ENCODE measurements at regions not wholly inside any gene's neighbourhood (a gene's known extent, or its start where the extent isn't known, plus 50 kb on each side); places are given as distances from the start of the nearest gene placed in this dataset.

DNA sequence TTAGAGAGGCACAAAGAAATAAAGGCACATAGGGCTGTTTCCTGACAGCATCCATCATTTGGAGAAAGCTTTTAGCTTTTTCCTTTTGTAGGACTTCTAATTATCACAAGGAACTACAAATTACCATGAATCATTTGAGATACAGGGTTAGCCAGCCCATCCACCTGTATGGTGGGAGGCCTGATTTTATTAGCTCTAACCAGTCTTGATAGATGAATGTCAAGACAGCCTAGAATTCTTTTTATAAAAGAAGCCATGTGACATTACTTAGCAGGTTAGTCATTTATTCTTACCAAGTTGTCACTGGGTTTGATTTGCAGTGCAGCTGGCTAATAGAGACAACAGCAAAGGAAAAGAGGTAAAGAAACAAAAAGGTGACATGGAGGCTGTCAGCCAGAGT is 618.1 kb downstream of the ZNF385D start:
- DNase-seq (ENCODE audit: low spot score in 2 of 2), result no peak
- intact Hi-C loops (cut with DNase I; ENCODE audit: low total_unique reads), result no loop called here
- H3K4me3 ChIP-seq (ENCODE audit: low read depth, poor library complexity, severe bottlenecking), result no peak overlapping the region
- no peak for TF ChIP-seq CTCF (IDR thresholded peaks at IDR 0.05)
- TF ChIP-seq POLR2A (IDR thresholded peaks at IDR 0.05), result no peak

DNA sequence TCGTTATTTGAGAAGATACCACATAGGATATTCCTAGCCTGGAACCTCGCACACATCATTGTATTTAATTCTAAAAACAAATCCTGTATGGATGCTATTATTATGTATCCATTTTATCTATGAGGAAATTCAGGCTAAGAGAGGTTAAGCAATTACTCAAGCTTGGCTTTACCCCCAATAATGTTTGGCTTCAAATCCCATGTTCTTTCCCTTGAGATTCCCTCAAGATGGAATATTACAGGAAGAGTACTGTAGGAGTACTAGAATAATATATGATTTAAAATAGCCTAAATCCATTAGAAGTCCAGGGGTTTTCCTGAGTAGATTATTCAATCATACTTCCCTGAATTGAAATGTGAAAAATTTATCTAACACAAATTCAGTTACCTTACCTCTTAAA is 630.2 kb downstream of the ZNF385D start:
- intact Hi-C loops (cut with DNase I; ENCODE audit: low total_unique reads), result no loop called here
- DNase-seq (ENCODE audit: low spot score in 2 of 2), result no peak
- no peak overlapping the region for H3K4me3 ChIP-seq (ENCODE audit: low read depth, poor library complexity, severe bottlenecking)
- TF ChIP-seq POLR2A (IDR thresholded peaks at IDR 0.05) (no peak), CTCF (IDR thresholded peaks at IDR 0.05) (no peak)
- WGBS, 2 donors, result 85 to 87% methylated on average over 2 of the region's 2 CpGs

- TF ChIP-seq POLR2A (IDR thresholded peaks at IDR 0.05), result no peak
- TF ChIP-seq CTCF (IDR thresholded peaks at IDR 0.05), result no peak
- no peak for DNase-seq (ENCODE audit: low spot score in 2 of 2)
- H3K4me3 ChIP-seq (ENCODE audit: low read depth, poor library complexity, severe bottlenecking), result no peak overlapping the region
- intact Hi-C loops (cut with DNase I; ENCODE audit: low total_unique reads), result no loop called here
- 53 to 67% methylated on average over 1 of the region's 1 CpG for WGBS, 2 donors
These were observed 633.6 kb downstream of the ZNF385D start for GRCh38 chr3:21117370-21117769.

GRCh38 chr3:21109056-21109455 is 642.0 kb downstream of the ZNF385D start:
- WGBS, 2 donors, result 58 to 59% methylated on average over 3 of the region's 3 CpGs
- DNase-seq (ENCODE audit: low spot score in 2 of 2), result no peak
- intact Hi-C loops (cut with DNase I; ENCODE audit: low total_unique reads), result no loop called here
- no peak overlapping the region for H3K4me3 ChIP-seq (ENCODE audit: low read depth, poor library complexity, severe bottlenecking)
- no peak for TF ChIP-seq CTCF (IDR thresholded peaks at IDR 0.05)
- no peak for TF ChIP-seq POLR2A (IDR thresholded peaks at IDR 0.05)

DNA sequence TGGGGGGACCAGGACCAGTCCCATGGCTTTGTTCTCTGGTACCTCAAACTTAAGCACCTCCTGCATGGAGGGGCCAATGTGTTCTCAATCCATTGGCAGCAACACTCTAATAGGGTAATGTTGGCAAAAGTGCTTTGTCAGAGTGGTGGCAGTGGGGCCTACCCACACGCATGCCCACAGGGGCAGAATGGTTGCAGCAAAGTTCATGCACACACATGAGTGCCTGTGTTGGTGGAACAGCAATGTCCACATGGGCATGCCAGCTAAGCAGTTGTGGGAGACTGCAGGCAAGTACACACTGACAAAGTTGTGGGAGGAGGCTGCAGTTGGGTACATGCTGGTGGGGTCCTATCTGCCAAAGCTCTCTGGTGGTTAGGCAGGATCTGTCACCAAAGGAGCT is 645.2 kb downstream of the ZNF385D start:
- intact Hi-C loops (cut with DNase I; ENCODE audit: low total_unique reads), result loop anchor here (2.0 kb wide), 1 partner anchor 25 kb away; no protein-coding TSS in a partner anchor
- DNase-seq (ENCODE audit: low spot score in 2 of 2), result no peak
- no peak overlapping the region for H3K4me3 ChIP-seq (ENCODE audit: low read depth, poor library complexity, severe bottlenecking)
- 88 to 100% methylated on average over 1 of the region's 1 CpG for WGBS, 2 donors
- TF ChIP-seq CTCF (IDR thresholded peaks at IDR 0.05) (no peak), POLR2A (IDR thresholded peaks at IDR 0.05) (no peak)

DNA sequence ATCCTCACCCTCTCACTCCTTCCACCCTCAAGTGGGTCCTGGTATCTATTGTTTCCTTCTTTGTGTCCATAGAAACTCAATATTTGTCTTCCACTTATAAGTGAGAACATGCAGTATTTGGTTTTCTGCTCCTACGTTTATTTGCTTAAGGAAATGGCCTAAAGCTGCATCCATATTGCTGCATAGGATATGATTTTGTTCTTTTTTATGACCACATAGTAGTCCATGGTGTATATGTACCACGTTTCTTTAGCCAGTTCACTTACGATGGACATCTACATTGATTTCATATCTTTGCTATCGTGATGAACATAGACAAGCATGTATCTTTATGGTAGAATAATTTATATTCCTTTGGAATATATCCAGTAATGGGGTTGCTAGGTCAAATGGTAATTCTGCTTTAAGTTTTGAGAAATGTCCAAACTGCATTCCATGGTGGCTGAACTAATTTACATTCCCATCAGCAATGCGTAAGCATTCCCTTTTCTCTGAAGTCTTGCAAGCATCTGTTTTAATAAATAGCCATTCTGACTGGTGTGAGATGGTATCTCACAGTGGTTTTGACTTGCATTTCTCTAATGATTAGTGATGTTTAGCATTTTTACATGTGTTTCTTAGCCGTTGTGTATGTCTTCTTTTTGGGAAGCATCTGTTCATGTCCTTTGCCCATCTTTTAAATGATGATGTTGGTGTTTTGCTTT is 650.2 kb downstream of the ZNF385D start:
- intact Hi-C loops (cut with DNase I; ENCODE audit: low total_unique reads), result no loop called here
- TF ChIP-seq CTCF (IDR thresholded peaks at IDR 0.05) (no peak), POLR2A (IDR thresholded peaks at IDR 0.05) (no peak)
- 83% methylated on average over 6 of the region's 6 CpGs for WGBS, 2 donors
- no peak overlapping the region for H3K4me3 ChIP-seq (ENCODE audit: low read depth, poor library complexity, severe bottlenecking)
- no peak for DNase-seq (ENCODE audit: low spot score in 2 of 2)
